SK-N-SH treated with all-trans-retinoic acid at 6 μM for 48 hours (cell line): ENCODE measurements at regions not wholly inside any gene's neighbourhood (a gene's known extent, or its start where the extent isn't known, plus 50 kb on each side); places are given as distances from the start of the nearest gene placed in this dataset.

Source experiments
- ATAC-seq: fragments of 200-7000 bp; cut with Tn5 transposase; 3 replicates; pipeline ENCODE4 v1.9.1; 2020; ENCODE audit warnings: mild to moderate bottlenecking, moderate library complexity
- ARNTL ChIP-seq: fragments of 450-650 bp; formaldehyde crosslinking; IDR thresholded peaks from 2 replicates; pipeline ENCODE4 v1.5.0; 2020; ENCODE audit warnings: low read depth, mild to moderate bottlenecking, moderate library complexity, borderline replicate concordance
- BACH2 ChIP-seq: fragments of 250-450 bp; sonication (Bioruptor Pico); IDR thresholded peaks from 2 replicates; pipeline ENCODE4 v1.9.0; 2021; ENCODE audit warnings: mild to moderate bottlenecking, borderline replicate concordance
- CSDC2 ChIP-seq: fragments of 250-450 bp; sonication (Bioruptor Pico); IDR thresholded peaks from 2 replicates; pipeline ENCODE4 v1.5.0; 2020; ENCODE audit warnings: mild to moderate bottlenecking, moderate library complexity
- ESRRG ChIP-seq: fragments of 250-450 bp; sonication (Bioruptor Pico); IDR thresholded peaks from 2 replicates; pipeline ENCODE4 v1.6.1; 2021; ENCODE audit warnings: mild to moderate bottlenecking
- GLIS3 ChIP-seq: fragments of 250-450 bp; sonication (Bioruptor Pico); IDR thresholded peaks from 2 replicates; pipeline ENCODE4 v1.5.0; 2020; ENCODE audit warnings: mild to moderate bottlenecking, moderate library complexity
- OSR1 ChIP-seq: fragments of 250-450 bp; sonication (Bioruptor Pico); IDR thresholded peaks from 2 replicates; pipeline ENCODE4 v1.8.0; 2022; ENCODE audit warnings: moderate library complexity, mild to moderate bottlenecking, inconsistent platforms
- PATZ1 ChIP-seq: fragments of 250-450 bp; sonication (Bioruptor Pico); IDR thresholded peaks from 2 replicates; pipeline ENCODE4 v1.8.0; 2020; ENCODE audit warnings: mild to moderate bottlenecking, moderate library complexity, borderline replicate concordance
- POU6F1 ChIP-seq: fragments of 250-450 bp; sonication (Bioruptor Pico); IDR thresholded peaks from 2 replicates; pipeline ENCODE4 v1.8.0; 2021; ENCODE audit warnings: low read depth, mild to moderate bottlenecking, moderate library complexity, borderline replicate concordance
- PPARA ChIP-seq: fragments of 250-450 bp; sonication (Bioruptor Pico); IDR thresholded peaks from 2 replicates; pipeline ENCODE4 v1.5.0; 2020; ENCODE audit warnings: mild to moderate bottlenecking, borderline replicate concordance
- RARB ChIP-seq: fragments of 250-450 bp; sonication (Bioruptor Pico); IDR thresholded peaks from 2 replicates; pipeline ENCODE4 v1.8.0; 2021; ENCODE audit warnings: mild to moderate bottlenecking, moderate library complexity
- SNAI2 ChIP-seq: fragments of 250-450 bp; sonication (Bioruptor Pico); IDR thresholded peaks from 2 replicates; pipeline ENCODE4 v1.5.0; 2020; ENCODE audit warnings: mild to moderate bottlenecking, moderate library complexity
- TCF4 ChIP-seq: fragments of 250-450 bp; sonication (Bioruptor Pico); IDR thresholded peaks from 2 replicates; pipeline ENCODE4 v1.8.0; 2021; ENCODE audit warnings: mild to moderate bottlenecking, moderate library complexity, borderline replicate concordance
- TSHZ2 ChIP-seq: fragments of 250-450 bp; sonication (Bioruptor Pico); IDR thresholded peaks from 2 replicates; pipeline ENCODE4 v1.5.0; 2020; ENCODE audit warnings: mild to moderate bottlenecking, moderate library complexity
- ZC3H10 ChIP-seq: fragments of 250-450 bp; sonication (Bioruptor Pico); IDR thresholded peaks from 2 replicates; pipeline ENCODE4 v1.5.1; 2021; ENCODE audit warnings: mild to moderate bottlenecking, moderate library complexity
- ZFP3 ChIP-seq: fragments of 250-450 bp; sonication (Bioruptor Pico); IDR thresholded peaks from 2 replicates; pipeline ENCODE4 v1.5.0; 2020; ENCODE audit warnings: mild to moderate bottlenecking, moderate library complexity
- ZFP30 ChIP-seq: fragments of 450-650 bp; formaldehyde crosslinking; IDR thresholded peaks from 2 replicates; pipeline ENCODE4 v1.5.0; 2022; ENCODE audit warnings: mild to moderate bottlenecking, moderate library complexity
- ZNF565 ChIP-seq: fragments of 450-650 bp; formaldehyde crosslinking; conservative IDR thresholded peaks from 2 replicates; pipeline ENCODE4 v1.5.0; 2020; ENCODE audit warnings: low read depth, mild to moderate bottlenecking, moderate library complexity
- ZNF70 ChIP-seq: fragments of 450-650 bp; formaldehyde crosslinking; IDR thresholded peaks from 2 replicates; pipeline ENCODE4 v1.5.0; 2020; ENCODE audit warnings: mild to moderate bottlenecking, moderate library complexity
- ZNF8 ChIP-seq: fragments of 450-650 bp; formaldehyde crosslinking; IDR thresholded peaks from 2 replicates; pipeline ENCODE4 v1.5.0; 2020; ENCODE audit warnings: mild to moderate bottlenecking, moderate library complexity

- TF ChIP-seq OSR1 (CRISPR knock-in tag) = no peak
- TF ChIP-seq RARB (CRISPR knock-in tag) = no peak
- TF ChIP-seq ZNF70 (CRISPR knock-in tag) = no peak
- TF ChIP-seq ARNTL (CRISPR knock-in tag) = no peak
- no peak for TF ChIP-seq GLIS3
- no peak for TF ChIP-seq ZFP30 (CRISPR knock-in tag)
- TF ChIP-seq PATZ1 = no peak
- no peak for TF ChIP-seq ZNF8 (CRISPR knock-in tag)
- TF ChIP-seq ZNF565 (CRISPR knock-in tag) = no peak
- TF ChIP-seq POU6F1 = no peak
- no peak for ATAC-seq
Measured at GRCh38 chr16:8087597-8088289, 502.6 kb downstream of the TMEM114 start.

GRCh38 chr16:8087146-8087545 is 503.2 kb downstream of the TMEM114 start:
- no peak for TF ChIP-seq TSHZ2 (CRISPR knock-in tag)
- no peak for TF ChIP-seq RARB (CRISPR knock-in tag)
- TF ChIP-seq ZNF70 (CRISPR knock-in tag) = no peak
- TF ChIP-seq ZFP30 (CRISPR knock-in tag) = no peak
- no peak for TF ChIP-seq BACH2 (CRISPR knock-in tag)
- TF ChIP-seq PPARA = no peak
- TF ChIP-seq ZFP3 = no peak
- TF ChIP-seq ZC3H10 (CRISPR knock-in tag) = no peak
- no peak for ATAC-seq

GRCh38 chr16:8084882-8085281 is 505.4 kb downstream of the TMEM114 start:
- no peak for ATAC-seq
- TF ChIP-seq PPARA (no peak), TCF4 (CRISPR knock-in tag) (no peak), ESRRG (CRISPR knock-in tag) (no peak), ZFP30 (CRISPR knock-in tag) (no peak), CSDC2 (CRISPR knock-in tag) (no peak), ZNF8 (CRISPR knock-in tag) (no peak), GLIS3 (no peak), POU6F1 (no peak), SNAI2 (CRISPR knock-in tag) (no peak), ZNF565 (CRISPR knock-in tag) (no peak), RARB (CRISPR knock-in tag) (no peak), PATZ1 (no peak), BACH2 (CRISPR knock-in tag) (no peak), ZFP3 (no peak)
